ENCODE measurements at regions not wholly inside any gene's neighbourhood (a gene's known extent, or its start where the extent isn't known, plus 50 kb on each side); places are given as distances from the start of the nearest gene placed in this dataset.

DNA sequence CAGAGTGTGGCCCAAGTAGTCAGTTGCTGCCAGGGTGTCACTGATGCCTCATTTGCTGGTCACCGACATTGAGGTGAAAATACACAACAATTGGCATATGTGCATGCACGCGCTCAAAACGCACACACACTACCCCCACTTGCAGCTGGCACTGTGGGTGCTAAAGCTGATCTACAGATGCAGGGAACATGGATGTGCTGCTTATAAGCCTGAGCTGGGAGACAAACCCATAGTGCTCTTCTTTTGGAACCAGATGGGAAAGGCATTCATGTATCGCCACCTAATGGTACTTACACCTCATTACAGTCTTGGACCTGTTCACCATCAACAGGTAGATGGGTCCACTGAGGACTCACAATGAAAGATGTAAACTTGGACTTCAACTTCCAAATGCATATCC lies 70.3 kb upstream of the CAMK1G start:
- no peaks in the 10 kb centered on the region for H3K27me3 ChIP-seq
- intact Hi-C loops (cut with DNase I): no loop called here

DNA sequence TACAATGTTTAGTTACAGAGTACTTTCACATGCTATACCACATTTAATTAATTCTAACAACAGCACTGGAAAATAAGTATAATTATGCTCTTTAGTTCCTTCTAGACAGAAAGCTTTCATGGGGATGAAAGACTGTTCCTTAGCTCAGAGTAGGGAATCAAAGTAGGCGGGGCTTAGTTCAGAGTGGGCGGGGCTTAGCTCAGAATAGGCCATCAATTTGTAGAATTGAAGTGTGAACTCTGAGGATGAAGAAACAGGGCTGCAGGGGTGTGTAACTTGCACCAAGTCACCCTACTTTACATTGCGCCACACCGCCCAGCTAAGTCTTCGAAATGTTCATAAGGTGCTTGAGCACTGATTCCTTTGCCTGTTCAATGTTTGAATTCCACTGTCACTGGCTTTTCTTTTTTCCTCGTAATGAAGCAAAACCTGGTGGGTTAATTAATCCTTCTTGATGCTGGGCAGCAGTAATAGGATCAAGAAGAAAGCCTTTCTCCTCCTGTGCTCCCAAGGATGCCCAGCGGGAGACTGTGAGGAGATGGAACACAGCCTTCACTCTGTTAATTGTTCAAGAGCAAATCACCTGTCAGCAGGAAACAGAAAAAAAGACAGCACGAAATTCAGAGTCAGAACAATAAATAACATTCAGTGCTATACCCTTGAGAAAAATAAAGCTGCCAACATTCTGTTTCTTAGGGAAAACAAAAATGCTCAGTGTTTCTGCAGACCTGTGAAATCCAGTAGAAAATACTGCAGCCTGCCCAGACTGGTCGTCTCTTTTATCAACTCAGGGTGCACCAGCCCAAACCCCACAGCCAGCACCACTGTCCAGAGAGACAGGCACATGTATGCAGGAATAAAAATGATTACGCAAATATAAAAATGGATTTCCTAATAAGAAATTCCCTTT lies 66.5 kb upstream of the CAMK1G start:
- Histone ChIP-seq H3K27me3 (no peaks in the 10 kb centered on the region), H3K27ac (no peak overlapping the region), H3K9me3 (no peaks in the 10 kb centered on the region), H3K36me3 (no peaks in the 10 kb centered on the region), H3K4me3 (no peak overlapping the region), H3K4me1 (no peaks in the 10 kb centered on the region)
- TF ChIP-seq, protein P1, sequence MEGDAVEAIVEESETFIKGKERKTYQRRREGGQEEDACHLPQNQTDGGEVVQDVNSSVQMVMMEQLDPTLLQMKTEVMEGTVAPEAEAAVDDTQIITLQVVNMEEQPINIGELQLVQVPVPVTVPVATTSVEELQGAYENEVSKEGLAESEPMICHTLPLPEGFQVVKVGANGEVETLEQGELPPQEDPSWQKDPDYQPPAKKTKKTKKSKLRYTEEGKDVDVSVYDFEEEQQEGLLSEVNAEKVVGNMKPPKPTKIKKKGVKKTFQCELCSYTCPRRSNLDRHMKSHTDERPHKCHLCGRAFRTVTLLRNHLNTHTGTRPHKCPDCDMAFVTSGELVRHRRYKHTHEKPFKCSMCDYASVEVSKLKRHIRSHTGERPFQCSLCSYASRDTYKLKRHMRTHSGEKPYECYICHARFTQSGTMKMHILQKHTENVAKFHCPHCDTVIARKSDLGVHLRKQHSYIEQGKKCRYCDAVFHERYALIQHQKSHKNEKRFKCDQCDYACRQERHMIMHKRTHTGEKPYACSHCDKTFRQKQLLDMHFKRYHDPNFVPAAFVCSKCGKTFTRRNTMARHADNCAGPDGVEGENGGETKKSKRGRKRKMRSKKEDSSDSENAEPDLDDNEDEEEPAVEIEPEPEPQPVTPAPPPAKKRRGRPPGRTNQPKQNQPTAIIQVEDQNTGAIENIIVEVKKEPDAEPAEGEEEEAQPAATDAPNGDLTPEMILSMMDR (IDR thresholded peaks at IDR 0.05): no peak
- intact Hi-C loops (cut with DNase I): no loop called here
- DNase-seq: no peak
- ATAC-seq: no peak

More for the DNA sequence above, 70.3 kb upstream of the CAMK1G start:
- H3K27ac ChIP-seq: no peak overlapping the region
- H3K9me3 ChIP-seq: no peaks in the 10 kb centered on the region
- DNase-seq (peak in 1 of 4 donors; percentile 8), ATAC-seq (peak; percentile 91)
- H3K36me3 ChIP-seq: no peaks in the 10 kb centered on the region
- TF ChIP-seq, protein P1 (IDR thresholded peaks at IDR 0.05): peak; percentile 35 to 42
- H3K4me1 ChIP-seq: no peaks in the 10 kb centered on the region
- no peak overlapping the region for H3K4me3 ChIP-seq

DNA sequence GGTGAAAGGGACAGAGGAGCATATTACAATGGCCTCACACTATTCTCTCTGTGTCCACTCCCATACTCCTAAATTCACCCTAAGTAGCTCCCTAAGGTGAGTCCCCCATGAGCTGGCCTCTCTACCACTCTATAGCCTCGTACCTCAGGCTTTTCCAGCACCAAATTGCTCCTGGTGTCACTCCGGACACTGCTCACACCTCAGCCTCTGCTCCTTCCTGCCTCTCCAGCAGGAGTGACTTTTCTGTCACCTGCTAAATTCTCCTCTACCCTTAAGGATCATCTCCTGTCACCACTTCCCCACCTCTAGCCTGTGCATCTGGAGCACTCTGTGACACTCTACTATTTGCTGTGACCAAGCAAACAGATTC lies 65.8 kb upstream of the CAMK1G start:
- H3K27ac ChIP-seq: no peak overlapping the region
- H3K36me3 ChIP-seq: no peaks in the 10 kb centered on the region
- H3K4me3 ChIP-seq: no peak overlapping the region
- DNase-seq: no peak
- H3K9me3 ChIP-seq: no peaks in the 10 kb centered on the region
- TF ChIP-seq, protein P1 (IDR thresholded peaks at IDR 0.05): no peak
- H3K4me1 ChIP-seq: no peaks in the 10 kb centered on the region
- no peaks in the 10 kb centered on the region for H3K27me3 ChIP-seq
- ATAC-seq: no peak
- intact Hi-C loops (cut with DNase I): no loop called here

DNA sequence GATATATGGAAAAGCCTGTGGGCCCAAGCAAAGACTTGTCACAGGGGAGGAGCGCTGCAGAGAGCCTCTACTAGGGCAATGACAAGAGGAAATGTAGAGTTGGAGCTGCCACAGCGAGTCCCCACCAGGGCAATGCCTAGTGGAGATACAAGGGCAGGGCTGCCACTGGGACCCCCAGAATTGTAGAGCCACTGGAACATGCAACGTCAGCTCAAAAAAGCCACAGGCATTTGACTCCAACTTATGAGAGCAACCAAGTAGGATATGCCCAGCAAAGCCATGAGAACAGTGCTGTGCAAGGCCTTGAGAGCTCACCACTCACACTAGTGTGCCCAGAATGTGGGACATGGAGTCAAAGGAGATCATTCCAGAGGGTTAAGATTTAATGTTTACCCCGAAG lies 63.7 kb upstream of the CAMK1G start:
- H3K27me3 ChIP-seq: no peaks in the 10 kb centered on the region
- intact Hi-C loops (cut with DNase I): no loop called here
- no peak overlapping the region for H3K27ac ChIP-seq
- no peak for DNase-seq
- TF ChIP-seq, protein P1 (IDR thresholded peaks at IDR 0.05): no peak
- H3K9me3 ChIP-seq: no peaks in the 10 kb centered on the region
- H3K36me3 ChIP-seq: no peaks in the 10 kb centered on the region
- no peaks in the 10 kb centered on the region for H3K4me1 ChIP-seq
- no peak for ATAC-seq
- no peak overlapping the region for H3K4me3 ChIP-seq

DNA sequence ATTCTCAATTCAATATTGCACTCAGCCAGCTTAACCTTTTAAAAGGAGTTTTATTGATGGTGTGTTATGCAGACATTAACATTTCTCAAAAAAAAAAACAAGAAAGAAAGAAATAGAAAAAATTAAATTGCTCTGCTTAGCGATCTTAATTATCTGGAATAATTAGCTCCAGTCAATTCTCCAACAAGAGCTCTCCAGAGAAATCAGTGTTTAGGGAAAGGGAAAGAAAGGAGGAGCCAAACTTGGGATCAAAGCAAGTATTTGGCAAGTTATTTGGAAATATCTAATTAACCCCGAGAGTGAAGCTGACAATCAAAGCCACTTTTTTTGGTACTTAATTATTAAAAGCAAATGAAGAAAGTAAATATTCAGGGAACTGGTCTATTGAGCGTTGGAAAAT lies 60.7 kb upstream of the CAMK1G start:
- H3K27me3 ChIP-seq: no peaks in the 10 kb centered on the region
- no peaks in the 10 kb centered on the region for H3K4me1 ChIP-seq
- ATAC-seq: no peak
- DNase-seq: no peak
- no peak overlapping the region for H3K4me3 ChIP-seq
- no peaks in the 10 kb centered on the region for H3K36me3 ChIP-seq
- TF ChIP-seq, protein P1 (IDR thresholded peaks at IDR 0.05): no peak
- intact Hi-C loops (cut with DNase I): no loop called here
- no peak overlapping the region for H3K27ac ChIP-seq
- H3K9me3 ChIP-seq: no peaks in the 10 kb centered on the region

Measured in left lung (tissue), 4 donors.